Stimulated activated naive CD8-positive, alpha-beta T cell treated with anti-CD3 and anti-CD28 coated beads, Interleukin-15, amount 100 ng/mL, for 72 hours (primary cell): ENCODE measurements at regions not wholly inside any gene's neighbourhood (a gene's known extent, or its start where the extent isn't known, plus 50 kb on each side); places are given as distances from the start of the nearest gene placed in this dataset.

ENCODE experiments used
- ATAC-seq: fragments of 150-1000 bp; cut with Tn5 transposase; 2 replicates; pipeline ENCODE4 v1.10.0; 2021; ENCODE audit warnings: mild to moderate bottlenecking, moderate library complexity
- DNase-seq, 2 donors: peaks; one replicate each; pipeline ENCODE4 v3.0.0; 2021 to 2022
- H3K27ac Mint-ChIP-seq, 2 donors: one replicate each; pipeline ENCODE4 v1.8.0; 2022; ENCODE audit warnings: mild to moderate bottlenecking in 2 of 2, mixed read lengths in 2 of 2, moderate library complexity in 2 of 2
- H3K27me3 Mint-ChIP-seq: one replicate; pipeline ENCODE4 v1.8.0; 2022; ENCODE audit warnings: mixed read lengths
- H3K4me1 Mint-ChIP-seq: one replicate; pipeline ENCODE4 v1.8.0; 2022; ENCODE audit warnings: mild to moderate bottlenecking, mixed read lengths
- H3K4me3 Mint-ChIP-seq, 2 donors: one replicate each; pipeline ENCODE4 v1.8.0; 2022; ENCODE audit warnings: mild to moderate bottlenecking in 2 of 2, mixed read lengths in 2 of 2, moderate library complexity in 1 of 2
- H3K9me3 Mint-ChIP-seq, 2 donors: one replicate each; pipeline ENCODE4 v1.8.0; 2022; ENCODE audit warnings: mixed read lengths in 2 of 2

- Mint-ChIP-seq H3K9me3 (no peaks in the 10 kb centered on the region), H3K4me1 (peaks cover 61% of the 10 kb centered on the region), H3K4me3 (no peak overlapping the region), H3K27ac (peak overlapping the region in 1 of 2 donors; percentile 94), H3K27me3 (no peaks in the 10 kb centered on the region)
- DNase-seq (no peak), ATAC-seq (peak; percentile 38)
Measured at GRCh38 chr2:43082111-43082894, 144.1 kb downstream of the ZFP36L2 start.

GRCh38 chr2:43081131-43081765, 145.2 kb downstream of the ZFP36L2 start:
- H3K27ac Mint-ChIP-seq = no peak overlapping the region
- H3K4me3 Mint-ChIP-seq = no peak overlapping the region
- peaks cover 53% of the 10 kb centered on the region for H3K4me1 Mint-ChIP-seq
- ATAC-seq (no peak), DNase-seq (no peak)
- H3K27me3 Mint-ChIP-seq = no peaks in the 10 kb centered on the region
- no peaks in the 10 kb centered on the region for H3K9me3 Mint-ChIP-seq

GRCh38 chr2:43080571-43081021, 145.8 kb downstream of the ZFP36L2 start:
- ATAC-seq (no peak), DNase-seq (no peak)
- H3K27me3 Mint-ChIP-seq = no peaks in the 10 kb centered on the region
- no peak overlapping the region for H3K4me3 Mint-ChIP-seq
- no peak overlapping the region for H3K27ac Mint-ChIP-seq
- no peaks in the 10 kb centered on the region for H3K9me3 Mint-ChIP-seq
- H3K4me1 Mint-ChIP-seq = peaks cover 48% of the 10 kb centered on the region

GRCh38 chr2:43078781-43079755, 147.3 kb downstream of the ZFP36L2 start:
- Mint-ChIP-seq H3K27ac (no peak overlapping the region), H3K9me3 (no peaks in the 10 kb centered on the region), H3K27me3 (no peaks in the 10 kb centered on the region), H3K4me3 (no peak overlapping the region), H3K4me1 (peaks cover 37% of the 10 kb centered on the region)
- ATAC-seq = no peak
- DNase-seq = no peak

GRCh38 chr2:43078301-43078700, 148.1 kb downstream of the ZFP36L2 start:
- Mint-ChIP-seq H3K27ac (peak overlapping the region in 1 of 2 donors; percentile 38), H3K4me1 (peaks cover 37% of the 10 kb centered on the region), H3K9me3 (no peaks in the 10 kb centered on the region), H3K4me3 (no peak overlapping the region), H3K27me3 (no peaks in the 10 kb centered on the region)
- DNase-seq (no peak), ATAC-seq (no peak)

- Mint-ChIP-seq H3K27me3 (no peaks in the 10 kb centered on the region), H3K9me3 (no peaks in the 10 kb centered on the region), H3K4me1 (peaks cover 33% of the 10 kb centered on the region), H3K4me3 (no peak overlapping the region), H3K27ac (no peak overlapping the region)
- ATAC-seq (no peak), DNase-seq (no peak)
Measured at GRCh38 chr2:43077876-43078275, 148.5 kb downstream of the ZFP36L2 start.

- DNase-seq (no peak), ATAC-seq (no peak)
- Mint-ChIP-seq H3K4me3 (no peak overlapping the region), H3K27ac (no peak overlapping the region), H3K4me1 (peaks cover 26% of the 10 kb centered on the region), H3K9me3 (no peaks in the 10 kb centered on the region), H3K27me3 (no peaks in the 10 kb centered on the region)
Measured at GRCh38 chr2:43076676-43077075, 149.7 kb downstream of the ZFP36L2 start.

- Mint-ChIP-seq H3K27me3 (no peaks in the 10 kb centered on the region), H3K4me1 (peaks cover 24% of the 10 kb centered on the region), H3K9me3 (no peaks in the 10 kb centered on the region), H3K27ac (no peak overlapping the region), H3K4me3 (no peak overlapping the region)
- no peak for DNase-seq
- no peak for ATAC-seq
Measured at GRCh38 chr2:43075811-43076585, 150.4 kb downstream of the ZFP36L2 start.

GRCh38 chr2:43075054-43075593, 151.3 kb downstream of the ZFP36L2 start:
- Mint-ChIP-seq H3K4me3 (no peak overlapping the region), H3K9me3 (no peaks in the 10 kb centered on the region), H3K27ac (peak overlapping the region in 1 of 2 donors; percentile 59), H3K4me1 (peaks cover 15% of the 10 kb centered on the region), H3K27me3 (no peaks in the 10 kb centered on the region)
- DNase-seq = no peak
- ATAC-seq = no peak

GRCh38 chr2:43074592-43075053, 151.8 kb downstream of the ZFP36L2 start:
- Mint-ChIP-seq H3K9me3 (no peaks in the 10 kb centered on the region), H3K27ac (peak overlapping the region in 1 of 2 donors; percentile 59), H3K4me3 (no peak overlapping the region), H3K27me3 (no peaks in the 10 kb centered on the region), H3K4me1 (peaks cover 10% of the 10 kb centered on the region)
- DNase-seq (no peak), ATAC-seq (no peak)

- no peak overlapping the region for H3K27ac Mint-ChIP-seq
- H3K4me1 Mint-ChIP-seq = peaks cover 5% of the 10 kb centered on the region
Measured at GRCh38 chr2:43074052-43074451, 152.4 kb downstream of the ZFP36L2 start.

GRCh38 chr2:43073401-43073825, 153.0 kb downstream of the ZFP36L2 start:
- Mint-ChIP-seq H3K9me3 (no peaks in the 10 kb centered on the region), H3K4me3 (no peak overlapping the region), H3K27me3 (no peaks in the 10 kb centered on the region), H3K27ac (peak overlapping the region in 1 of 2 donors; percentile 45), H3K4me1 (peaks cover 5% of the 10 kb centered on the region)
- DNase-seq (no peak), ATAC-seq (no peak)

More at GRCh38 chr2:43074052-43074451, 152.4 kb downstream of the ZFP36L2 start:
- ATAC-seq (no peak), DNase-seq (no peak)
- Mint-ChIP-seq H3K27me3 (no peaks in the 10 kb centered on the region), H3K9me3 (no peaks in the 10 kb centered on the region), H3K4me3 (no peak overlapping the region)

GRCh38 chr2:43071599-43072550, 154.5 kb downstream of the ZFP36L2 start:
- no peak overlapping the region for H3K27ac Mint-ChIP-seq
- H3K9me3 Mint-ChIP-seq = no peaks in the 10 kb centered on the region
- no peak overlapping the region for H3K4me3 Mint-ChIP-seq
- DNase-seq (no peak), ATAC-seq (no peak)
- H3K27me3 Mint-ChIP-seq = no peaks in the 10 kb centered on the region
- peaks cover 5% of the 10 kb centered on the region for H3K4me1 Mint-ChIP-seq
